B cell (primary cell): ENCODE measurements at regions not wholly inside any gene's neighbourhood (a gene's known extent, or its start where the extent isn't known, plus 50 kb on each side); places are given as distances from the start of the nearest gene placed in this dataset.

Experiments used
- EZH2 ChIP-seq: IDR thresholded peaks from 2 replicates; pipeline ENCODE4 v1.6.1; 2012; ENCODE audit warnings: borderline replicate concordance, low read depth, mild to moderate bottlenecking, moderate library complexity, low read length; ENCODE audit not compliant: insufficient read depth, poor library complexity, severe bottlenecking
- TF ChIP-seq, protein P1 (sequence below): fragments of 200-600 bp; IDR thresholded peaks from one replicate; pipeline ENCODE4 v1.8.0; 2022; ENCODE audit warnings: antibody characterized with exemption, mild to moderate bottlenecking

DNA sequence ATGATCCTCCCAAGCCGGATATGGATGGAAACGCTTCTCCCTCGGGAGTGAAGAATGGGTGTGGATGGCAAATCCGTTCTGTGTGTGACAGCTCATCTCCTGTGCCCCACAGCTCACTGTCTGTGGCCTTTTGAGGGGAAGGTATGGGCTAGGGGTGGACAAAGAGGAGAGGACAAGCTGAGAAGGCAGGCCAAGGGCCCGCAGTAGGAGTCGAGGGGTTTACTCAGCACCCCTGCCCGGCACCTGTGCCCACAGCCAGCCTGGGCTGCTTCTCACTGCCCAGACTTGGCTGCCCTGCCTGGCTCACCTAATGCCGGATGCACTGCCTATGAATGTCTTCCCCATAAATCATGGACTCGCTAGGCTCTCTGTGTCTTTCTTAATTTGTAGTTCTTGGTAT is 503.8 kb downstream of the TCERG1L start:
- TF ChIP-seq, protein P1, sequence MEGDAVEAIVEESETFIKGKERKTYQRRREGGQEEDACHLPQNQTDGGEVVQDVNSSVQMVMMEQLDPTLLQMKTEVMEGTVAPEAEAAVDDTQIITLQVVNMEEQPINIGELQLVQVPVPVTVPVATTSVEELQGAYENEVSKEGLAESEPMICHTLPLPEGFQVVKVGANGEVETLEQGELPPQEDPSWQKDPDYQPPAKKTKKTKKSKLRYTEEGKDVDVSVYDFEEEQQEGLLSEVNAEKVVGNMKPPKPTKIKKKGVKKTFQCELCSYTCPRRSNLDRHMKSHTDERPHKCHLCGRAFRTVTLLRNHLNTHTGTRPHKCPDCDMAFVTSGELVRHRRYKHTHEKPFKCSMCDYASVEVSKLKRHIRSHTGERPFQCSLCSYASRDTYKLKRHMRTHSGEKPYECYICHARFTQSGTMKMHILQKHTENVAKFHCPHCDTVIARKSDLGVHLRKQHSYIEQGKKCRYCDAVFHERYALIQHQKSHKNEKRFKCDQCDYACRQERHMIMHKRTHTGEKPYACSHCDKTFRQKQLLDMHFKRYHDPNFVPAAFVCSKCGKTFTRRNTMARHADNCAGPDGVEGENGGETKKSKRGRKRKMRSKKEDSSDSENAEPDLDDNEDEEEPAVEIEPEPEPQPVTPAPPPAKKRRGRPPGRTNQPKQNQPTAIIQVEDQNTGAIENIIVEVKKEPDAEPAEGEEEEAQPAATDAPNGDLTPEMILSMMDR: no peak
- no peak for TF ChIP-seq EZH2
